GM12874 (cell line): ENCODE measurements at regions not wholly inside any gene's neighbourhood (a gene's known extent, or its start where the extent isn't known, plus 50 kb on each side); places are given as distances from the start of the nearest gene placed in this dataset.

Experiments
- CTCF ChIP-seq: IDR thresholded peaks from 2 replicates; pipeline ENCODE4 v1.5.1; 2011; ENCODE audit warnings: low read depth, mild to moderate bottlenecking, control low read depth, low read length, moderate library complexity; ENCODE audit not compliant: insufficient read depth

GRCh38 chr5:15431923-15432322 lies 68.1 kb upstream of the FBXL7 start:
- no peak for TF ChIP-seq CTCF

- TF ChIP-seq CTCF, result no peak
Observed at GRCh38 chr5:15425766-15426165, 74.2 kb upstream of the FBXL7 start.

- no peak for TF ChIP-seq CTCF
Observed at GRCh38 chr5:15424769-15425168, 75.2 kb upstream of the FBXL7 start.

GRCh38 chr5:15421921-15422412 lies 78.0 kb upstream of the FBXL7 start:
- no peak for TF ChIP-seq CTCF

- no peak for TF ChIP-seq CTCF
Observed at GRCh38 chr5:15421381-15421780, 78.6 kb upstream of the FBXL7 start.

GRCh38 chr5:15420201-15420600 lies 79.8 kb upstream of the FBXL7 start:
- TF ChIP-seq CTCF, result no peak

GRCh38 chr5:15417156-15417555 lies 82.8 kb upstream of the FBXL7 start:
- no peak for TF ChIP-seq CTCF

- TF ChIP-seq CTCF, result no peak
Observed at GRCh38 chr5:15406478-15406877, 93.5 kb upstream of the FBXL7 start.
